Ishikawa (cell line): ENCODE measurements at regions not wholly inside any gene's neighbourhood (a gene's known extent, or its start where the extent isn't known, plus 50 kb on each side); places are given as distances from the start of the nearest gene placed in this dataset.

Experiments used
- CEBPB ChIP-seq: IDR thresholded peaks from 2 replicates; pipeline ENCODE4 v1.6.1; 2012
- CREB1 ChIP-seq: IDR thresholded peaks from 2 replicates; pipeline ENCODE4 v1.6.1; 2012; ENCODE audit warnings: low read depth
- EGR1 ChIP-seq: IDR thresholded peaks from 2 replicates; pipeline ENCODE4 v1.6.1; 2012
- EP300 ChIP-seq: IDR thresholded peaks from 2 replicates; pipeline ENCODE4 v1.6.1; 2012; ENCODE audit warnings: borderline replicate concordance
- RAD21 ChIP-seq: IDR thresholded peaks from 2 replicates; pipeline ENCODE4 v1.6.1; 2012; ENCODE audit warnings: low read depth
- TCF12 ChIP-seq: IDR thresholded peaks from 2 replicates; pipeline ENCODE4 v1.6.1; 2012; ENCODE audit warnings: low read depth
- YY1 ChIP-seq: IDR thresholded peaks from 2 replicates; pipeline ENCODE4 v1.6.1; 2012; ENCODE audit warnings: low read depth
- TF ChIP-seq, protein P1 (sequence below): IDR thresholded peaks from 2 replicates; pipeline ENCODE4 v1.6.1; 2012; ENCODE audit warnings: low read depth, mild to moderate bottlenecking

DNA sequence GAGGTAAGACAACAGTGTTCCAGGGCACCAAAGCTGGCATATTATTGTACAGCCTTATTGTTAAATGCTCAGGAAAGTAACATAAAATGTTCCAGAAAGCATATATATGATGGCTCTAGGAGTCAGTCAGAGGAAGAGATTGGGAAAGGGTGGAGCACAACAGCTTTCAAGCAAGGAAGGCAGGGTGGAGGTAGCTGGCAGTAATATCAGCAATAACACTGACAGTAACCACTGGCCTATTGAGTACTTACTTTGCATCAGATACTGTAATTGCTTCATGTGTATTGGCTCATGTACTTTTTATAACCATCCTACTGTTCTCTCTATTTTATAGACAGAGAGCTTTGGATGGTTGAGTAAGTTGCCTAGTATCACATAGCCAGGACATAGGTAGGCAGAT, 830.2 kb downstream of the DHX35 start:
- TF ChIP-seq CREB1 = no peak
- no peak for TF ChIP-seq TCF12
- TF ChIP-seq RAD21 = no peak
- no peak for TF ChIP-seq EP300
- no peak for TF ChIP-seq EGR1
- TF ChIP-seq YY1 = no peak
- no peak for TF ChIP-seq CEBPB
- TF ChIP-seq, protein P1, sequence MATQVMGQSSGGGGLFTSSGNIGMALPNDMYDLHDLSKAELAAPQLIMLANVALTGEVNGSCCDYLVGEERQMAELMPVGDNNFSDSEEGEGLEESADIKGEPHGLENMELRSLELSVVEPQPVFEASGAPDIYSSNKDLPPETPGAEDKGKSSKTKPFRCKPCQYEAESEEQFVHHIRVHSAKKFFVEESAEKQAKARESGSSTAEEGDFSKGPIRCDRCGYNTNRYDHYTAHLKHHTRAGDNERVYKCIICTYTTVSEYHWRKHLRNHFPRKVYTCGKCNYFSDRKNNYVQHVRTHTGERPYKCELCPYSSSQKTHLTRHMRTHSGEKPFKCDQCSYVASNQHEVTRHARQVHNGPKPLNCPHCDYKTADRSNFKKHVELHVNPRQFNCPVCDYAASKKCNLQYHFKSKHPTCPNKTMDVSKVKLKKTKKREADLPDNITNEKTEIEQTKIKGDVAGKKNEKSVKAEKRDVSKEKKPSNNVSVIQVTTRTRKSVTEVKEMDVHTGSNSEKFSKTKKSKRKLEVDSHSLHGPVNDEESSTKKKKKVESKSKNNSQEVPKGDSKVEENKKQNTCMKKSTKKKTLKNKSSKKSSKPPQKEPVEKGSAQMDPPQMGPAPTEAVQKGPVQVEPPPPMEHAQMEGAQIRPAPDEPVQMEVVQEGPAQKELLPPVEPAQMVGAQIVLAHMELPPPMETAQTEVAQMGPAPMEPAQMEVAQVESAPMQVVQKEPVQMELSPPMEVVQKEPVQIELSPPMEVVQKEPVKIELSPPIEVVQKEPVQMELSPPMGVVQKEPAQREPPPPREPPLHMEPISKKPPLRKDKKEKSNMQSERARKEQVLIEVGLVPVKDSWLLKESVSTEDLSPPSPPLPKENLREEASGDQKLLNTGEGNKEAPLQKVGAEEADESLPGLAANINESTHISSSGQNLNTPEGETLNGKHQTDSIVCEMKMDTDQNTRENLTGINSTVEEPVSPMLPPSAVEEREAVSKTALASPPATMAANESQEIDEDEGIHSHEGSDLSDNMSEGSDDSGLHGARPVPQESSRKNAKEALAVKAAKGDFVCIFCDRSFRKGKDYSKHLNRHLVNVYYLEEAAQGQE = no peak
